GM23248 (cell line): ENCODE measurements at regions not wholly inside any gene's neighbourhood (a gene's known extent, or its start where the extent isn't known, plus 50 kb on each side); places are given as distances from the start of the nearest gene placed in this dataset.

Source experiments
- EZH2 ChIP-seq: fragments of 200-600 bp; sonication (generic); IDR thresholded peaks from 2 replicates; pipeline ENCODE4 v1.6.1; 2018; ENCODE audit warnings: antibody characterized with exemption, mild to moderate bottlenecking; ENCODE audit not compliant: insufficient read depth, poor library complexity, severe bottlenecking
- EZH2phosphoT487 ChIP-seq: fragments of 200-600 bp; sonication (generic); IDR thresholded peaks from 2 replicates; pipeline ENCODE4 v1.6.1; 2018; ENCODE audit warnings: antibody characterized with exemption, moderate library complexity, mild to moderate bottlenecking, low read depth; ENCODE audit not compliant: insufficient read depth

- TF ChIP-seq EZH2 (no peak), EZH2phosphoT487 (no peak)
Measured at GRCh38 chr5:125409861-125410536, 663.6 kb upstream of the ZNF608 start.
